CMK (cell line): ENCODE measurements at regions not wholly inside any gene's neighbourhood (a gene's known extent, or its start where the extent isn't known, plus 50 kb on each side); places are given as distances from the start of the nearest gene placed in this dataset.

ENCODE experiments used
- DNase-seq: peaks from one replicate; pipeline ENCODE4 v3.0.0-alpha.2; 2010; ENCODE audit warnings: low read depth

- no peak for DNase-seq
These were observed 115.2 kb upstream of the ITGA4 start for GRCh38 chr2:181341855-181342600.

GRCh38 chr2:181348107-181348837 is 108.9 kb upstream of the ITGA4 start:
- no peak for DNase-seq

GRCh38 chr2:181352158-181352557 is 105.0 kb upstream of the ITGA4 start:
- DNase-seq: no peak

GRCh38 chr2:181354626-181355025 is 102.6 kb upstream of the ITGA4 start:
- DNase-seq: no peak

GRCh38 chr2:181356526-181357130 is 100.6 kb upstream of the ITGA4 start:
- DNase-seq: no peak

- DNase-seq: no peak
These were observed 99.2 kb upstream of the ITGA4 start for GRCh38 chr2:181357979-181358378.

- no peak for DNase-seq
These were observed 94.6 kb upstream of the ITGA4 start for GRCh38 chr2:181362561-181362960.

- DNase-seq: no peak
These were observed 94.0 kb upstream of the ITGA4 start for GRCh38 chr2:181363164-181363563.

GRCh38 chr2:181364492-181365170 is 92.6 kb upstream of the ITGA4 start:
- DNase-seq: no peak

- no peak for DNase-seq
These were observed 90.5 kb upstream of the ITGA4 start for GRCh38 chr2:181366675-181367175.

GRCh38 chr2:181367411-181367810 is 89.8 kb upstream of the ITGA4 start:
- peak; percentile 47 for DNase-seq

GRCh38 chr2:181367906-181368435 is 89.2 kb upstream of the ITGA4 start:
- no peak for DNase-seq

- no peak for DNase-seq
These were observed 87.1 kb upstream of the ITGA4 start for GRCh38 chr2:181370126-181370525.

GRCh38 chr2:181371195-181371594 is 86.0 kb upstream of the ITGA4 start:
- DNase-seq: no peak

GRCh38 chr2:181371782-181372645 is 85.2 kb upstream of the ITGA4 start:
- DNase-seq: no peak

GRCh38 chr2:181372646-181373040 is 84.5 kb upstream of the ITGA4 start:
- DNase-seq: no peak

- DNase-seq: no peak
These were observed 82.2 kb upstream of the ITGA4 start for GRCh38 chr2:181374781-181375675.

GRCh38 chr2:181376442-181376841 is 80.7 kb upstream of the ITGA4 start:
- no peak for DNase-seq

- DNase-seq: no peak
These were observed 80.2 kb upstream of the ITGA4 start for GRCh38 chr2:181376999-181377398.

GRCh38 chr2:181378491-181378890 is 78.7 kb upstream of the ITGA4 start:
- no peak for DNase-seq
